ENCODE measurements at regions not wholly inside any gene's neighbourhood (a gene's known extent, or its start where the extent isn't known, plus 50 kb on each side); places are given as distances from the start of the nearest gene placed in this dataset.

DNA sequence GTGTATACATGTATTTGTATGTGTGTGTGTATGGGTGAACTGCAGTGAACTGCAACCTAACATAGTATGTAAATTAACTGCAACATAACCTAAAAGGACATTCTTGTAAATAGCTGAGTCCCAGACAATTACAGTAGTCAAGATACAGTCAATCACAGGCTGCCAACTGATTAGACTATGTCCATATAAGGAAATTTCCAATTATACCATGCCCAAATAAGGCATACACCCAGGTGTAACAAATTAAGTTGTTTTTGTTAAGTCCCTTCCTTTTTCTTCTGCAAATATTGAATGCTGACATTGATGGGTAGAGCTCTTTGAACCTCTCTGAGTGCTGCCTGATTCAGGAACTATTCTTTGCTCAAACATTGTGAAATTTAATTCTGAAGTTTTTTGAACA is 594.6 kb upstream of the FAM174A start:
- no peak overlapping the region for H3K4me3 ChIP-seq
- TF ChIP-seq POLR2AphosphoS5 (IDR thresholded peaks at IDR 0.05): no peak
- no peak for TF ChIP-seq POLR2A (IDR thresholded peaks at IDR 0.05)
- TF ChIP-seq EP300 (IDR thresholded peaks at IDR 0.05): no peak
- TF ChIP-seq CTCF (IDR thresholded peaks at IDR 0.05): no peak
- H3K27ac ChIP-seq: no peak overlapping the region
- no peaks in the 10 kb centered on the region for H3K27me3 ChIP-seq
- no peaks in the 10 kb centered on the region for H3K36me3 ChIP-seq
- no peaks in the 10 kb centered on the region for H3K4me1 ChIP-seq
- H3K9me3 ChIP-seq: no peaks in the 10 kb centered on the region
- no peak for ATAC-seq

DNA sequence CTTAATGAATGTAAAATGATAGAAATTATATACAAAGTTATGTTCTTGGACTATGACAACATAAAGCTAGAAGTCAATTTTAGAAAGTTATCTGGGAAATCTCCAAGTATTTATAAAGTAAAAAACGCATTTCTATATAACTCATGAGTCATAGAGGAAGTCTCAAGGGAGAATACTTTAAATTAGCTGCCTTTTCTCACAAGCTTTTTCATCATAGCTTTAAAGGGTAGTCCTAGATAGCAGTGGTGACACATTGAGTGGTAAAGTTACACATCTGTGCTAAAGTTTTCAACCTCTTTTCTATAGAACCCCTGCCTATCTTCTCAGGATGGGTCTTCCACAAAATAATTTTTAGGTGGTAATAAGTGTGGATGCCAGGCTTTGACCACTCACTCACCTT is 598.3 kb upstream of the FAM174A start:
- Histone ChIP-seq H3K9me3 (no peaks in the 10 kb centered on the region), H3K4me3 (no peak overlapping the region), H3K27ac (no peak overlapping the region), H3K27me3 (no peaks in the 10 kb centered on the region), H3K4me1 (no peaks in the 10 kb centered on the region), H3K36me3 (no peaks in the 10 kb centered on the region)
- WGBS, 2 donors (ENCODE audit: low coverage in 1 of 2): 0 to 11% methylated on average over 1 of the region's 1 CpG
- ATAC-seq: no peak
- no peak for TF ChIP-seq EP300 (IDR thresholded peaks at IDR 0.05)

GRCh38 chr5:99929806-99930135 is 605.4 kb upstream of the FAM174A start:
- Histone ChIP-seq H3K4me1 (no peaks in the 10 kb centered on the region), H3K4me3 (no peak overlapping the region), H3K36me3 (no peaks in the 10 kb centered on the region), H3K27ac (no peak overlapping the region), H3K9me3 (no peaks in the 10 kb centered on the region), H3K27me3 (no peaks in the 10 kb centered on the region)
- no peak for TF ChIP-seq POLR2AphosphoS5 (IDR thresholded peaks at IDR 0.05)
- no peak for TF ChIP-seq POLR2A (IDR thresholded peaks at IDR 0.05)
- TF ChIP-seq CTCF (IDR thresholded peaks at IDR 0.05): no peak
- TF ChIP-seq EP300 (IDR thresholded peaks at IDR 0.05): no peak
- ATAC-seq: no peak

DNA sequence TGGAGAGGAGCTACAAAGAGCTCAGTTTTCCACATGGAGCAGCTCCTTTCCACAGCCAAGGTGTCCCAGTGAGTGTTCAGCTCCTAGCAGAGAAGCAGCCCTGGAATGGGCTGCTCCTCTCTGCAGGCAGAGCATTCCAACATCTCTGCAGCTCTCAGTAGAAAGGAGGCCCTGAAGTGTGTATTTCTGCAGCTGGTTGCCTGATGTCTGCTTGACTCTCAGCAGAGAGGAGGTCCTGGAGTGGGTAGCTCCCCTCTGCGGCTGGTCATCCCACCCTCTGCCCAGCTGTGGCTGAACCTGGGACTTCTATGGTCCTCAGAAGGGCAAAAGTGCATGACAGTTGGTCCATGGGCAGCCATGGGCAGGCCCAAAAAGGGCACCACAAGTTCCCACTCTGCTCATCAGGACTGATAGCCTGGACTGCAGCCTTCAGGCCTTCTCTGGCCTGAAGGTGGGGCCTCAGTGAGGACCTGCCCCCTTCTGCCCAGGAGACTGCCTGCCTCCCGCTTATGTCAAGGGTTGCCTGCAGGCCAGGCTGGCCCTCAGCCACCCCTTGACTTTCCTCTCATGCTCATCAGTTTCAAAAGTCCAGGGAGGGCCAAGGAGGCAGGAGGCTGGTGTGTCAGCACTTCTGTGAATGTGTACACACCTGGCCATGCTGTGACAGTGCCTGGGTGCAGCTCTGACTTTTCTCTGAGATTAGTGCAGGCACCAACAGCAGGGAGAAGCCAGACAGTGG is 605.9 kb upstream of the FAM174A start:
- no CpG with 5 or more reads among the region's 2 CpGs for WGBS, 2 donors (ENCODE audit: low coverage in 1 of 2)
- TF ChIP-seq POLR2A (IDR thresholded peaks at IDR 0.05): no peak
- Histone ChIP-seq H3K4me1 (no peaks in the 10 kb centered on the region), H3K27ac (no peak overlapping the region), H3K4me3 (no peak overlapping the region), H3K9me3 (no peaks in the 10 kb centered on the region), H3K27me3 (no peaks in the 10 kb centered on the region), H3K36me3 (no peaks in the 10 kb centered on the region)
- no peak for ATAC-seq

DNA sequence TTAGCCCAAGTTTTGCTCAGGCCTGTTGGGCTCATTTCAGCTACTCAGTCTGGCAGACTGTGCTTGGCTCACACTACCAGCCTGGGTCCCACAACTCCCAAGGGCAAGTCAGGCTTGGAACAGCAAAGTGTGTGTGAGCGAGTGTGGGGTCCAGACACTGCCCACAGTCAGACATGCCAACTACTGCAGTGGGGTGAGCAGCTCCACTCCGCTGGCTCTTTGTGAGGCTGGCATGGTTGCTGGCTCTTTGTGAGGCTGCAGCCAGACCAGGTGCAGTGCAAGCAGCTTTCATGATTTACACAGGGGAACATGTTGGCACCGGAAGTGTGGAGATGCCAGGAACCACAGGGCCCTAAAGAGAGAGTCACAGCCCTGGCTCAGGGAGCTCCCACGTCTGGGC is 606.7 kb upstream of the FAM174A start:
- 68 to 81% methylated on average over 2 to 3 of the region's 4 CpGs for WGBS, 2 donors (ENCODE audit: low coverage in 1 of 2)
- H3K27me3 ChIP-seq: no peaks in the 10 kb centered on the region
- no peaks in the 10 kb centered on the region for H3K9me3 ChIP-seq
- TF ChIP-seq EP300 (IDR thresholded peaks at IDR 0.05) (no peak), POLR2A (IDR thresholded peaks at IDR 0.05) (no peak), CTCF (IDR thresholded peaks at IDR 0.05) (no peak), POLR2AphosphoS5 (IDR thresholded peaks at IDR 0.05) (no peak)
- no peak overlapping the region for H3K4me3 ChIP-seq
- H3K36me3 ChIP-seq: no peaks in the 10 kb centered on the region
- no peak for ATAC-seq
- H3K27ac ChIP-seq: no peak overlapping the region
- no peaks in the 10 kb centered on the region for H3K4me1 ChIP-seq

GRCh38 chr5:99926463-99926862 is 608.7 kb upstream of the FAM174A start:
- no peaks in the 10 kb centered on the region for H3K4me1 ChIP-seq
- TF ChIP-seq EP300 (IDR thresholded peaks at IDR 0.05): no peak
- no peak for TF ChIP-seq POLR2A (IDR thresholded peaks at IDR 0.05)
- TF ChIP-seq POLR2AphosphoS5 (IDR thresholded peaks at IDR 0.05): no peak
- TF ChIP-seq CTCF (IDR thresholded peaks at IDR 0.05): no peak
- H3K4me3 ChIP-seq: no peak overlapping the region
- 46 to 50% methylated on average over 1 of the region's 1 CpG for WGBS, 2 donors (ENCODE audit: low coverage in 1 of 2)
- H3K27ac ChIP-seq: no peak overlapping the region
- H3K36me3 ChIP-seq: no peaks in the 10 kb centered on the region
- no peaks in the 10 kb centered on the region for H3K9me3 ChIP-seq
- H3K27me3 ChIP-seq: no peaks in the 10 kb centered on the region
- no peak for ATAC-seq
